Neutrophil (primary cell): ENCODE measurements at regions not wholly inside any gene's neighbourhood (a gene's known extent, or its start where the extent isn't known, plus 50 kb on each side); places are given as distances from the start of the nearest gene placed in this dataset.
"Not testable (repeated sequence)": the region's sequence is repeated elsewhere in the genome, so short reads cannot be mapped to it uniquely, and the experiment has no call there.

Source experiments
- H3K27ac ChIP-seq: fragments of 200-600 bp; sonication (generic); 2 replicates; pipeline ENCODE4 v1.5.1; 2016; ENCODE audit warnings: mild to moderate bottlenecking, moderate library complexity
- H3K27me3 ChIP-seq: fragments of 200-600 bp; sonication (generic); 2 replicates; pipeline ENCODE4 v1.6.0; 2016; ENCODE audit warnings: mild to moderate bottlenecking
- H3K36me3 ChIP-seq: fragments of 200-600 bp; sonication (generic); 2 replicates; pipeline ENCODE4 v1.5.1; 2017
- H3K4me1 ChIP-seq, 2 experiments: fragments of 200-600 bp in 1 of 2; sonication (generic) in 1 of 2; 1 replicate in 1 of 2; 2 replicates in 1 of 2; pipeline versions ENCODE4 v1.5.1 to v1.6.1; 2013 to 2016; ENCODE audit warnings: low read depth in 1 of 2, low read length in 1 of 2, mild to moderate bottlenecking in 1 of 2, moderate library complexity in 1 of 2; ENCODE audit not compliant: control insufficient read depth in 1 of 2, insufficient read depth in 1 of 2
- H3K4me3 ChIP-seq, 2 experiments: fragments of 200-600 bp in 1 of 2; sonication (generic) in 1 of 2; 1 replicate in 1 of 2; 2 replicates in 1 of 2; pipeline ENCODE4 v1.5.1; 2013 to 2016; ENCODE audit warnings: low read depth in 1 of 2, low read length in 1 of 2, mild to moderate bottlenecking in 1 of 2, moderate library complexity in 1 of 2
- H3K9me3 ChIP-seq: fragments of 200-600 bp; sonication (generic); 2 replicates; pipeline ENCODE4 v1.5.1; 2016
- CTCF ChIP-seq: fragments of 200-600 bp; sonication (generic); IDR thresholded peaks from 2 replicates; pipeline ENCODE4 v1.5.1; 2016; ENCODE audit warnings: antibody characterized with exemption

DNA sequence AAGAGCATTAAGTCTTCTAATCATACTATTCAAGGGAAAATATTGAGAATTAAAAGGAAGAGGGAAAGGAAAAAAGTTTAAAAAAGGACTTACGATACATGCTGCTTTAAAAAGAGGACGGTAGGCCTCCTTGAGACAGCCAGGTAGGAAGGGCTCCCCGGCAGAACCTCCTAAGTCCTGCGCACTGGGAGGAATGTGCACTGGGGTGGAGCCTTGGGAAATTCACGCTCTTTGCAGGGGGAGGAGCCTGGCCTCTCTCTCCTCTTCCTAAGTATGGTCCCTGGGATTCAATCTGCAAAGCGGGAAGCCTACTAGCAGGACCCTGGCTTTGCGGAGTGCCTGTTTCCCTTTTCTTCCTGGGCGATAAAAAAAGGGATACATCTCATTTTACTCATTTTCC lies 553.0 kb downstream of the RPS29 start:
- H3K27ac ChIP-seq: no peak overlapping the region
- H3K36me3 ChIP-seq: no peaks in the 10 kb centered on the region
- TF ChIP-seq CTCF: no peak
- H3K4me3 ChIP-seq: no peak overlapping the region
- H3K27me3 ChIP-seq: no peaks in the 10 kb centered on the region
- H3K9me3 ChIP-seq: no peaks in the 10 kb centered on the region
- no peaks in the 10 kb centered on the region for H3K4me1 ChIP-seq

DNA sequence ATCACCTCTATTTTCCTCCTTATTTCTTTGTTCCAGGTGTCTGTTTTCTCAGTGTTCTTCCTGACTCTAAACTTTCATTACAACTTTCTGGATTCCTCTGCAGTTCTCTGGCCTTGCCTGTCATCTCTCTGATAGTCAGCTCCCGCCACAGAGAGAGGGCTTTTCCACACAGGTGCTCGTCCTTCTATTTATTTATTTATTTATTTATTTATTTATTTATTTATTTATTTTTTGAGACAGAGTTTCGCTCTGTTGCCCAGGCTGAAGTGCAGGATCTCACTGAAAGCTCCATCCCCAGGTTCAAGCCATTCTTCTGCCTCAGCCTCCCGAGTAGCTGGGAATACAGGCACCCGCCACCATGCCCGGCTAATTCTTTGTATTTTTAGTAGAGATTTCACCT lies 554.5 kb downstream of the RPS29 start:
- H3K4me3 ChIP-seq, H3K4me1 ChIP-seq, H3K36me3 ChIP-seq, H3K27ac ChIP-seq, H3K27me3 ChIP-seq, H3K9me3 ChIP-seq: not testable (repeated sequence)

- Histone ChIP-seq H3K36me3 (no peaks in the 10 kb centered on the region), H3K27me3 (no peaks in the 10 kb centered on the region), H3K27ac (no peak overlapping the region), H3K4me3 (no peak overlapping the region), H3K9me3 (no peaks in the 10 kb centered on the region), H3K4me1 (no peaks in the 10 kb centered on the region)
- no peak for TF ChIP-seq CTCF
Observed at GRCh38 chr14:49019467-49020115, 566.6 kb downstream of the RPS29 start.

- no peak overlapping the region for H3K27ac ChIP-seq
- H3K36me3 ChIP-seq: no peaks in the 10 kb centered on the region
- no peak overlapping the region for H3K4me3 ChIP-seq
- TF ChIP-seq CTCF: no peak
- H3K27me3 ChIP-seq: no peaks in the 10 kb centered on the region
- no peaks in the 10 kb centered on the region for H3K9me3 ChIP-seq
- H3K4me1 ChIP-seq: no peaks in the 10 kb centered on the region
Observed at GRCh38 chr14:49017447-49017846, 568.7 kb downstream of the RPS29 start.

DNA sequence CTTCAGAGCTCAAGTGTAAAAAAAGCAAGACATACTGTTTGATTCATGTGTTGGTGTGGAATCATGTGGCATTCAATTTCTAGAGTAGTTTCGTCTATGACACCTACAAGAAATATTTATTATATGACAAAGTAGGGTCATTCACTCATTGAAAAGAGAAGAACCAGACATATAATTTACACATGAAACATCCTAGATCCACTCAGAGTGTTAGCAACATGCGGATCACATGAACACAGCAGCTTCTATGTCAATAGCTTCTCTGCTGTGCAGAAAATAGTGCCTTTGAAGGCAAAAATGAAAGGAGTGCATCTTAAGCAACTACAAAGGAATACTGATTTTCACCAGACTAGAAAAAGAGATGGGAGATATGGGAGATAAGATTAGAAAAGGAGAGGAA lies 569.8 kb downstream of the RPS29 start:
- no peak for TF ChIP-seq CTCF

GRCh38 chr14:49014476-49014875 lies 571.7 kb downstream of the RPS29 start:
- H3K27me3 ChIP-seq: no peaks in the 10 kb centered on the region
- no peak for TF ChIP-seq CTCF
- no peaks in the 10 kb centered on the region for H3K9me3 ChIP-seq
- H3K4me3 ChIP-seq: no peak overlapping the region
- no peak overlapping the region for H3K27ac ChIP-seq
- no peaks in the 10 kb centered on the region for H3K36me3 ChIP-seq
- no peaks in the 10 kb centered on the region for H3K4me1 ChIP-seq

More for the DNA sequence above, 569.8 kb downstream of the RPS29 start:
- H3K36me3 ChIP-seq: no peaks in the 10 kb centered on the region
- no peaks in the 10 kb centered on the region for H3K9me3 ChIP-seq
- no peak overlapping the region for H3K4me3 ChIP-seq
- H3K4me1 ChIP-seq: no peaks in the 10 kb centered on the region
- no peak overlapping the region for H3K27ac ChIP-seq
- no peaks in the 10 kb centered on the region for H3K27me3 ChIP-seq
